Nucleus accumbens (tissue), 56 donors: ENCODE measurements at regions not wholly inside any gene's neighbourhood (a gene's known extent, or its start where the extent isn't known, plus 50 kb on each side); places are given as distances from the start of the nearest gene placed in this dataset.

Experiments used
- DNase-seq, 56 donors: peaks; one replicate each; lab custom pipeline; 2025; lab: John Stamatoyannopoulos, UW

GRCh38 chr3:25297667-25298585 is 130.1 kb upstream of the RARB start:
- DNase-seq = no peak

DNA sequence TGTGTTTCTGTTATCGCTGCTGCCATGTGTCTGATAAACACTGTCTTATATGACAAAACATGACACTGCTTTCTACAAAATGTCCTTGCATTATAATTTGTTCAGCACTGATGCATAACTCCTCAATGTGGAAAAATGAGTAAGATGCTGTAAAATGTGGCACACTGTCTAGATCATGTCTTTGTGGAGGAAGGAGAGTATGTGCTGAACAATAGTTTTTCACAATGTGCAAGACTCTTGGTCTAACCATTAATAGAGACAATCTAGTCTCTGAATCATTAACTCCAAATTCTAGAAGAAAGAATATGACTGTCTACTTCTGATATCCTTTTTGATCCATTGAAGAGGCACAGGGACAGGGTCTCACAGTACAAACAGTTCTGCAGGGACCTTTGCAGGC is 127.9 kb upstream of the RARB start:
- DNase-seq = no peak

DNA sequence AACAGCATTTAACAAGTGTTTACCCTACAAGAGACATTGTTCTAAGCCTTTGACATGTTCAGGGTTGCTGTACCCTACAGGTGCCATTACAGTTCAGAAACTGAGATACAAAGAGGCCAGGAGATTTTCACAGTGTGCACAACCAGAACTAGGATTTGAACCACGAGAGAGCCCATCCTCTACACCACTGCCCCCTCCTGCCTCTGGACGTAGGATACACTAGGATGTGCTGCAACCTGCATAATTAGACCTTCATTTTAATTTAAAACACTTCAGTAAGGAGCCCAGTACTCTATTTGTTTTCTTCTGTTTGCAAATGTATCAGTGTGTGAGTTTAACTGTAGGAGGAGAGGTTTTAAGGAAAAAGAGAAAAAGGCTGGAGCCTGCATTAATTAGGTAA is 123.1 kb upstream of the RARB start:
- DNase-seq = no peak

DNA sequence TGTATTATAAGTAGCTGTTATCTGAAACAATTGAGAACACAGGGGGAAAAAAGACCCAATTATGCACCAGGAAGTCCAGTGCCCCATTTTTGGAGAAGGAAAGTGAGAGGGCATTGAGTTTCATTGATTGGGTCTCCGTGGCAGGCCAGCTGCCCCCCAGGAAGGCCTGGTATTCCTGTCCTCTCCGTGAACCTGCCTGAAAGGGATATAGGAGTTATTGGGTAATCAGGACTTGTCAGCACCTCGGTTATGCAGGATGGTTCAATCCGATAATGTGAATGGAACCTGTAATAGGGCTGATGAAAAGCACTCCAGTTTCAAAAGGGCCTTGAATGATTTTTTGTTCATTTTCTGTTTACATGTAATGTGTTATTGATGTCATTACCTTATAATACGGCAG is 122.0 kb upstream of the RARB start:
- DNase-seq = no peak

DNA sequence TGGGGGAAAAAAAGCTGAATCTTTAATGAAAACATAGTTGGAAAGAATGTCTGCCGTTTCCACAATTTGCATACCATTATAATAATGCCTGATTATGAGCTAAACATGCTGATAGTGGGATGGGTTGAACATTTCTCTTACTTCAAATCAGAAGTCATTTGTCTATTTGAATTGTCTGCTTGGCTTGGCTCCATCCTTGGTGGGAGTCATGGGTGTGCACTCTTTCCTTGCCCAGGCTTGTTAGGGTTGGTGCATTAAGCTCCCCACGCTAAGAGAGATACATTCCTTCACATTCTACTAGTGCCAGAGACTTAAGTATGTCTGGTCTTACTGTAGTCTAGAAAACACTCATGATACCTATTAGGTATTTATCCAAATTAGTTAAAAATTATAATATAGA is 121.4 kb upstream of the RARB start:
- DNase-seq = no peak

- no peak for DNase-seq
These were observed 114.8 kb upstream of the RARB start for GRCh38 chr3:25313286-25313685.

DNA sequence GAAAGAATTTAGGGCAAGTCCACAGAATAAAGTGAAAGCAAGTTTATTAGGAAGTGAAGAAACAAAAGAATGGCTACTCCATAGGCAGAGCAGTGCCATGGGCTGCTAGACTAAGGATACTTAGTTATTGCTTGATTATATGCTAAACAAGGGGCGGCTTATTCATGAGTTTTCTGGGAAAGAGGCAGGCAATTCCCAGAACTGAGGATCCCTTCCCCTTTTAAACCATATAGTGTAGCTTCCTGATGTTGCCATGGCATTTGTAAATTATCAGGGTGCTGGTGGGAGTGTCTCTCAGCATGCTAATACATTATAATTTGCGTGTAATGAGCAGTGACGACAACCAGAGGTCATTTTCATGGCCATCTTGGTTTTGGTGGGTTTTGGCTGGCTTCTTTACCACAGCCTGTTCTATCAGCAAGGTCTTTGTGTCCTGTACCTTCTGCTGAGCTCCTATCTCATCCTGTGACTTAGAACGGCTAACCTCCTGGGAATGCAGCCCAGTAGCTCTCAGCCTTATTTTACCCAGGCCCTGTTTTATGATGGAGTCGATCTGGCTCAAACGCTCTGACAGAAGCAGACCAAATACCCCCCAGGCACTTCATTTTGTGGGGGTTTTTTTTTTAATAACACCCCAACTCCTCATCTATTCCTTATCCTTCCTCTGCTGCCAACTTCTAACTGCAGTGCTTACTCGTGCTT is 103.0 kb upstream of the RARB start:
- DNase-seq = no peak

DNA sequence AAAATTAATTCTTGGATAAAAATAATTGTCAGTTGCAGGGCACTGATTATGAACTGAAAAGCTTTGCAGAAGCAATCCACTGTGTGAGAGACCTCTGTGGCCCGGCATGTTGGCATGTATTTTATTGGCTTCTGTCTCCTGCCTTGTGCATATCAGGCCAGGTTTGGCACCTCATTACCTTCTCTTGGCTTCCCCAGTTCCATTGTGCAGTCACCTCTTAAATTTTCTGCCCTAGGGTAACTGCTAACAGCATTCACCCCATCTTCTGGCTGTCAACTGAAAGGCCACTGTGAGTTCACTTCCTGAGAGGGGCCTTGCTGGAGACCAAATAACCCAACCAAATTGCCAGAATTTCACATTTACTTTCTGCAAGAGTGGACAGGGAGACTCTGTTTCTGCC is 92.7 kb upstream of the RARB start:
- DNase-seq = no peak

DNA sequence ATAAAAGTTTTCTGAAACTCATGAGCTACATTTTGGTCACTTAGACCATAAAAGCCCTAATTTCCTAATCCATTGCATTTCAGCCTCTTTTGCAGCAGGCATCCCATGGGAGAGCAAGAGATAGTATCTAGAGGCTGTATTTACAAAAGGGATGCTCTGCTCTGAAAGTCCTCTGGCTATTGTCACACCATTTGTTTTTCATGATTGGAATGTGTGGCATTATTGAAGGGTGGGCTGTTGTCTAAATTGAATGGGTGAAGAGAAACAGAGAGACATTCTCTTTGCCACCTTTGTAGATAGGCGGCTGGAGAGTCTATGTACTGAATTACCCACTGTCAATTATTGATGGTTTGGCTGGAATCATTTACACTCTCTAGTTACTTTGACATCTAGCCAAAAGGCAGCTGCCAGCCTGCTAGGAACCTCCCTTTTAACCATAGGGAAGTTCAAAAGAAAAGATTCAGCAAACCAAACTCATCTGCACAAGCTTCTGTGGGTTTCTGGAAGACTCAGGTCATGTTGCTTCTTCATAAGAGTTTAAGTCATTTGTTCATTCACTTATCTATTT is 89.8 kb upstream of the RARB start:
- DNase-seq = no peak

DNA sequence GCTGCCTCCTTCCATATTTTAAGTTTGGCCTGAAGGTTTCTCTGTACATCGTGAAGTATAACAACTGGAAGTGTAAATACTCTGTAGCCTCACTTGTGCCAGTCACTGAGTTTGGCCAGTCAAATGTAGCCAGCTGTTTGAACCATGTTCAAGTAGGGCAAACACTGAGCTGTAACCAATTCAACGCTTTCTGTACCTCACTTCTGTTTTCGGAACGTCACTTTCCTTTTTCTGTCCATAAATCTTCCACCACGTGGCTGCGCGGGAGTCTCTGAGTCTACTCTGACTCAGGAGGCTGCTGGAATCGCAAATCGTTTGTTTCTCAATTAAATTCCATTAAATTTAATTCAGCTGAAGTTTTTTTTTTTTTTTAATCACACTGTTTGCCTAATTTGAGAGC is 88.8 kb upstream of the RARB start:
- DNase-seq = peak in 2 of 56 donors; percentile 16 to 21

- no peak for DNase-seq
These were observed 83.4 kb upstream of the RARB start for GRCh38 chr3:25344670-25345069.

- no peak for DNase-seq
These were observed 79.0 kb upstream of the RARB start for GRCh38 chr3:25349095-25349494.

- DNase-seq = no peak
These were observed 78.0 kb upstream of the RARB start for GRCh38 chr3:25349828-25350724.

- no peak for DNase-seq
These were observed 77.3 kb upstream of the RARB start for GRCh38 chr3:25350725-25351114.

- DNase-seq = no peak
These were observed 74.0 kb upstream of the RARB start for GRCh38 chr3:25354071-25354470.

DNA sequence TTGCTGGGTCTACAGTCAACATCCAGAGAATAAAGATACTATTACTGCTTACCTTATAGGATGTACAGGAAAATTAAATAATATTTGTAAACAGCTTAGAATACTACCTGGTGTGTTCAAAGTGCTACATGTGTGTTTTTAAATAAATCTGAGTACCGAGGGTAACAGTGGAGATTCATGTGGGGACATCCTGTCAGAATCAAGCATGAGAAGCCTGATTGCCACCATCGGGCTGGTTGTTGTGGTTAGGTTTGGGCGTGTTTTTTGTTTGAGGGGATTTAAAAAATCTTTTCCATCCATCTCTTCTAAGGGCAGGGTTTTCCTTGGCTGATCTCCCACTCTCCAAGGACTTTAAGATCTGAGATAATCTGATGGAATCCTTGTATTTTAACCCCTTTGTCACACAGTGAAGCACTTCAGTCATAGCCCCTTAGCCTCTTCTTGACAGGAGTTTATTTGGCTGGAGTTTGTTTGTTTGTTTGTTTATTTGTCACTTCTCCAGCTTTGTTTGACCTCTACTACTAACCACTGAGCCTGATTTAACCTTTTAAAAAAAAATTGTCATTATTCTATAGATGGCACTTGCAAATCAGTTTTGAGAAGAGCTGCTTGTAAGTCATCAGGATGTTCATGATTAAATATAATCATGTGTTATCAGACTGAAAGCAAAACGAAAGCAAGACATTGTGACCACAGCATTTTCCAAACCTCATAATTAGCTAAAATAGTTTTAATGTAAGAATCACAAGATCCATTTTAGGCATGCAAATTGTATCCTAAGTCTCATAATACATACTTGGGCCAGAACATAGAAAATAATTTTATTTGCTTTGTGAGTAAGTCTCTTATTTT is 72.8 kb upstream of the RARB start:
- DNase-seq = no peak

GRCh38 chr3:25355998-25356397 is 72.1 kb upstream of the RARB start:
- no peak for DNase-seq

- no peak for DNase-seq
These were observed 65.9 kb upstream of the RARB start for GRCh38 chr3:25362118-25362517.

DNA sequence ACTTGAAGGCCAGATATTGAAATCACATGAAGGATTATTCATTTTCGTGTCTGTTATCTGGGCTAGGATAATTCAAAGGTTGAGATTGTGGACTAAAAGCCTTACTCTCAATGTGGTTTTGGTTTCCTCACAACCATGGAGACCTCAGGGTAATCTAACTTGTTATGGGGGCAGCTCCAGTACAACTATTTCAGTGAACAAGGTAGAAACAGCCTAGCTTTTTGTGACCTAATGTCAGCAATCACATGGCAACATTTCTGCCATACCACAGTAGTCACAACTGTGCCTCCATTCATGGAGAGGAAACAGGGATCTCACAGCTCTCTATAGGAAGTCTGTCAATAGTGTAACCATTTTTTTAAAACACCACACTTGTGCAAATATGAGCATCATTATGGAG is 62.4 kb upstream of the RARB start:
- no peak for DNase-seq

- DNase-seq = no peak
These were observed 61.0 kb upstream of the RARB start for GRCh38 chr3:25367025-25367424.
